SK-N-MC (cell line): ENCODE measurements at regions not wholly inside any gene's neighbourhood (a gene's known extent, or its start where the extent isn't known, plus 50 kb on each side); places are given as distances from the start of the nearest gene placed in this dataset.

ENCODE experiments used
- DNase-seq: peaks from one replicate; pipeline ENCODE4 v3.0.0-alpha.2; 2011; ENCODE audit warnings: low read depth, low spot score
- H3K27ac ChIP-seq: fragments of 200-600 bp; sonication (generic); 2 replicates; pipeline ENCODE4 v1.5.1; 2016; ENCODE audit warnings: mixed run types
- H3K36me3 ChIP-seq: fragments of 200-600 bp; sonication (generic); 2 replicates; pipeline ENCODE4 v1.6.1; 2017; ENCODE audit warnings: antibody characterized with exemption, low read length, mixed read lengths; ENCODE audit not compliant: insufficient read depth
- H3K4me3 ChIP-seq: fragments of 200-600 bp; sonication (generic); 2 replicates; pipeline ENCODE4 v1.5.1; 2016
- H3K9ac ChIP-seq: fragments of 200-600 bp; sonication (generic); 2 replicates; pipeline ENCODE4 v1.8.0; 2017; ENCODE audit warnings: mixed run types, mixed read lengths; ENCODE audit not compliant: insufficient read length
- H3K9me3 ChIP-seq: fragments of 200-600 bp; sonication (generic); 2 replicates; pipeline ENCODE4 v1.6.1; 2017; ENCODE audit warnings: low read depth, mild to moderate bottlenecking, antibody characterized with exemption, low read length, moderate library complexity, mixed read lengths
- EZH2 ChIP-seq: fragments of 200-600 bp; sonication (generic); IDR thresholded peaks from one replicate; pipeline ENCODE4 v1.6.1; 2017; ENCODE audit warnings: antibody characterized with exemption
- FOXP2 ChIP-seq: optimal IDR thresholded peaks from 2 replicates; pipeline ENCODE3; 2011; ENCODE audit warnings: mild to moderate bottlenecking, moderate library complexity; ENCODE audit not compliant: insufficient read depth; ENCODE audit errors: extremely low read length, control extremely low read depth
- POLR2AphosphoS5 ChIP-seq: IDR thresholded peaks from 2 replicates; pipeline ENCODE4 v1.6.1; 2012; ENCODE audit warnings: mild to moderate bottlenecking, low read depth, low read length, borderline replicate concordance

DNA sequence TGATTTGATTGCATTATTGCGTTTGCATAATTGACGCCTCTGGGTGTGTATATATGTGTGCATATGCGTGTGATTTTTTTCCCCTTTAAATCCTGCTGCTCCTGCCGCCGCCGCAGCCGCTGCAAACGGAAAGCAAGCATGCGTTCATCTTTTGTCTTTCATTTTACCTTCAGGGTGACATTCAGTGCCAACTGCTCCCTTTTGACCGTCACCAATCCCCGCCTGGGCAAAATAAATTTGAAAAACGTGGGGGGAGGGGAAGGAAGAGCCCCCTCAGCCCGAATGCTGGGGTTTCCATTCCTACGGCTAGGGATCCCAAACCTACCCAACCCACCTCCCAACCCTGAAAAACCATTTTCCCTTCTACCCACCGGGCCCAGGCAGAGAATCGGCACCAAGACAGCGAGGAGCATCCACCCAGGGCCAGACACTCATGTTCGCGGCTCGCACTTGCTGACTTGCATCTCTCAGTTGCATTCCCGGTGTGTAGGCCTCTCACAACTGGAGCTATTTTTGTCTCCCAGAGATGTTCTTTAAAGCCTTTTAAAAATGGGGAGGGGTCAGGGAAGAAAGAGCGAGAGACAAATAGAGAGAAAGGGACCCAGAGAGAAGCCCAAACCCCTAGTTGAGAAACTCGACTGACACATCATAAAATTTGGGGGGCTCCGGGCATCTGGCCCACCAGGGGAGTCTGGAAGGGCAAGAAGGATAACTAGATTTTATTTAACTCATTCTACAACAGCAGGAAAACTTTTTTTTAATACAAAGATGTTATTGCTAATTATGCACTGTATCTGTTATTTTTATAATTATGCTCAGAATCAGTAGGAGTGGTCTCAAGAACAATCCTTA, 367.1 kb upstream of the ESRRG start:
- DNase-seq: no peak
- TF ChIP-seq POLR2AphosphoS5 (no peak), FOXP2 (no peak), EZH2 (no peak)
- Histone ChIP-seq H3K27ac (no peak overlapping the region), H3K4me3 (no peak overlapping the region), H3K9ac (no peak overlapping the region), H3K36me3 (no peaks in the 10 kb centered on the region), H3K9me3 (no peaks in the 10 kb centered on the region)

DNA sequence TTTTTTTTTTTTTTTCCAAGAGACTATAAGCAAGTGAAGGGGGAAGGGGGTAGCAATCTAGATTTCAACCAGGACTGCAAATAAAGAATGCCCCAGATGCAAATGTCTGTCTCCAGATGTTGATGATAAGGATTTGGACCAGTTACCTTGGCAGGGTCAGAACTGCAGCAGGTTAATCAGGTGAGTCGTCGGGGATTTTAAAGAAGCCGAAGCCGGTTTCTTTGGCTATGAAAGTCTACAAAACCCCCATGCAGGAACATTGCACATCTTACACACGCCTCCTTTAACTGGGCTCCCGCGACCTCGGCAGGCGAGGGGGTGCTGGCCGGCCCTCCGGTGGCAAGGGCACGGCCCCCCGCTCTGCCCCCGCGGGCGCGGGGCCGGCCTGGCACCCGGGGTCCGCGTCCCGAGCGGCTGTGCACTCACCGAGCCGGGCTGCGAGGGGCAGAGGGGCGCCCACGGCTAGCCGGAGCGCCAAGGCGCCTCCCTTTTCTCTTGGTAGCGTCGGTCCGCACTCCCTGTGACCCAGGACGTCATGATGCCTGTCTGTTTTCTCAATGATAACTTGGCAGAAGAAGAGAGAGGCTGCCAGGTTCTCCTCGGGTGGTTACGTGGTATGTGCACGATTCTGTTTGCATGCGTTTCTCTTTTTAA, 366.3 kb upstream of the ESRRG start:
- Histone ChIP-seq H3K9me3 (no peaks in the 10 kb centered on the region), H3K4me3 (no peak overlapping the region), H3K36me3 (no peaks in the 10 kb centered on the region), H3K9ac (no peak overlapping the region), H3K27ac (no peak overlapping the region)
- TF ChIP-seq FOXP2: no peak
- no peak for TF ChIP-seq EZH2
- TF ChIP-seq POLR2AphosphoS5: no peak
- no peak for DNase-seq

DNA sequence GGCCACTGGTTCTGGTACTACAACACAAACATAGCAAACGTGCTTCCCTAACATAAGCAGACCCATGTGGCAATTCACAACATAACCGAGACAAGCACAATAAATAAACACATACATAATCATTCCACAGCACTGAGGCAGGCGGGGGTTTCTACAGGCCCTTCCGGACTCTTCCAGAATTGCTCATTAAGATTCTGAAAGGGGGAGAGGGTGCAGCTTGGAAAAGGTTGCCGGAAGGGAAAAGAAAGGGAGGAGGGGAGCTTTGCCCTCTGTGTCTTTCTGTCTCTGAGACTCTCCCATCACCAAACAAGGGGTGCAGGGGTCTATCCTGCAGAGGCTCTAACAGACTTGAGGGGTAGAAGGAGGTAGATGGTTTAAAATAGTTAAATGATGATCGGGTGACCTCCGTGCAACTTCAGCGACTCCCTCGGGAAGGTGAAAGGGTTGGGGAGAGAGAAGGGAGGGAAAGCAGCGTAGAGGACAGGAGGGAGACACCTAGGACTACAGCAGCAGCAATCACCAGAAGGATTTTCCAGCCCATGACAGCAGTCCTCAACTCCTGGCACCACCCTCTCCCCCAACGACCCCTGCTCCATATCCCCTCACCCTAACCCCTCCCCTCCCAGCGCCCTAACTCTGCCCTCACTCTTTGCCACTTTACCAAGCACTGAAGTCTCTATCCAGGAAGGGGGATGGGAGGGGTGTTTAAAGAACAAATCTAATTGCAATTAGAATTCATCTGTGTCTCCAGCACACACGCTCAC, 365.5 kb upstream of the ESRRG start:
- no peaks in the 10 kb centered on the region for H3K36me3 ChIP-seq

DNA sequence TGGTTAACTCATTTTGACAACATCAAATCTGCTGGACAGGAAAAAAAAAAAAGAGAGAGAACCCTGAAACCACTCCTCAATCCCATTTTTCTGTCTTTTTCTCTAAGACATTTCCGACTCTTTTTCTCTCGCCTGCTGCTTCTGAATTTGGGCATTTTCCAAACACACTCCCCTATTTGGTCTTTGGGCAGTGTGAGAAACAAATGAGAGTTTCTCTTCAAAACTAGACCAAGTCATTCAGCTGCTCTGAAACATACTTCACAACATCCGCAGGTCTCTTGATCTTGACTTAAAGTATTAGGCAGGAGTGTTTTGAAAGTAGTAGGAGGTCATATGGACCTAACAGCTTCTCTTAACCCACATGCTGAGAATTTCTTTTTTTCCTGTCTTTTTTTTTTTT, 364.8 kb upstream of the ESRRG start:
- no peak overlapping the region for H3K27ac ChIP-seq
- no peaks in the 10 kb centered on the region for H3K9me3 ChIP-seq
- TF ChIP-seq EZH2 (no peak), POLR2AphosphoS5 (no peak), FOXP2 (no peak)
- DNase-seq: no peak
- no peak overlapping the region for H3K9ac ChIP-seq
- H3K4me3 ChIP-seq: no peak overlapping the region
- H3K36me3 ChIP-seq: no peaks in the 10 kb centered on the region

More for the DNA sequence above, 365.5 kb upstream of the ESRRG start:
- TF ChIP-seq FOXP2 (no peak), EZH2 (no peak), POLR2AphosphoS5 (no peak)
- no peaks in the 10 kb centered on the region for H3K9me3 ChIP-seq
- H3K9ac ChIP-seq: no peak overlapping the region
- H3K4me3 ChIP-seq: no peak overlapping the region
- H3K27ac ChIP-seq: no peak overlapping the region
- DNase-seq: no peak

DNA sequence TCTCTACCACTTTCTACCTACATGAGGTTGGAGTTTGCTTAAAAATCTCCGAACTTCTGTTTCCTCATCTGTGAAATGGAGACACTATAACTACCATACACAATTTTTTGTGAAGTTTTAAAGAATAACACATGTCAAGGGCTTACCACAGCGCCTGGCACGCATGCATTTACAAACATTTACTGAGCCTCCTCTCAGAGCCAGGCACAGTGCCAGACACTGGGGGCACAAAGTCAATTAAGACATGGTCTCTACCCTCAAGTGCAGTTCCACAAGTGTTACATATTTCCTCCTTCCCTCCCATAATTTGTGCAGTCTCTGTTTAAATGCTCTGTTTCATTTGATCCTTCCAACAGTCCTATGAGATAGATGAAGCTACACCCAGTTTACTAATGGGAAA, 356.4 kb upstream of the ESRRG start:
- TF ChIP-seq POLR2AphosphoS5: no peak
- no peak for TF ChIP-seq EZH2
- TF ChIP-seq FOXP2: no peak
- DNase-seq: no peak
- no peak overlapping the region for H3K4me3 ChIP-seq
- H3K36me3 ChIP-seq: no peaks in the 10 kb centered on the region
- H3K9ac ChIP-seq: no peak overlapping the region
- no peak overlapping the region for H3K27ac ChIP-seq
- H3K9me3 ChIP-seq: no peaks in the 10 kb centered on the region

DNA sequence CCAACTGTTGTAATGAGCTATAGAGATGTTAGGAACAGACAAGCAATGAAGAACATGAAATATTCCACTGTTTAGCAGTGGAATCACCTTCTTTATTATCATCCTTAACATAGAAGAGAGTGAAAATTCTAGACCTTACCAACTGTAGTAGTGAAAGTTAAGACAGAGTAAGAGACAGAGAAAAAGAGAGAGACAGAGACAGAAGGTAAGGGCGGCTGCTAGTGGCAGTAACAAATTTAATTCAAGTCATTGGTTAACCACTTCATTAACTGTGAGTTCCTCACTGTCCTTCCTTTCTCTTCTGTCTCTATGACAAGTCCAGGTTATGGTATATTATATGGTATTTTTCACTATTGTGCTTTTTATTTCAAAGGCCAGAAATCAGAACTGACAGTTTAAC, 355.7 kb upstream of the ESRRG start:
- H3K9me3 ChIP-seq: no peaks in the 10 kb centered on the region
- H3K4me3 ChIP-seq: no peak overlapping the region
- no peak overlapping the region for H3K9ac ChIP-seq
- no peak overlapping the region for H3K27ac ChIP-seq
- DNase-seq: no peak
- H3K36me3 ChIP-seq: no peaks in the 10 kb centered on the region
- no peak for TF ChIP-seq FOXP2
- TF ChIP-seq POLR2AphosphoS5: no peak
- TF ChIP-seq EZH2: no peak

DNA sequence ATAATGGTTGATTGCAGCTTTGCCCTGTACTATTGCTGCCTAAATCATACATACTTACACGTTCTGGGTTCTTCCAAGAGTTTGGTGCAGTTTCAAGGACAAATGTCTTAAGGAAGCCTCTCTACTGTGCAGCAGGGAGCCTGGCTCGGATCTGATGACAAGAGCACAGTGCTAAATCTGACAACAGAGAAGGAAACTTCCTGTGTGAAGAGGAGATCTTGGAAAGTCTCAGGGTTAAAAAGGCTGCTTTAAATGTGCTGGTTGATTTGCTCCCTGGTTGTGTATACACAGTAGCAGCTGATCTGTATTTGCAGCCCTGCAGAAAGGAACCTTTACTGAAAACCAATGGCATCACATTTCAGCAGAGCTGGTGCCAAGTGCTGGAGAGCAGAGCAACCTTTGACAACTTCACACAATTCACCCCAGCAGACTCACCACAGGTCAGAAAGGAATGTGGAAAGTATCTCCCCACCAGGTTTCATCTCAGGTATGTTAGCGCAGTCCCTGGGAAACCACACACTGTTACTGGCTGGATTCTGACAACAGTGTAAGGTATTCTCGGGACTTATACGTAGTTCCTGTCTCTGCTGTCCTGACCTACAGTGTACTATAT, 355.0 kb upstream of the ESRRG start:
- DNase-seq: no peak
- Histone ChIP-seq H3K4me3 (peak overlapping the region; percentile 43), H3K36me3 (no peaks in the 10 kb centered on the region), H3K9me3 (no peaks in the 10 kb centered on the region), H3K9ac (no peak overlapping the region), H3K27ac (no peak overlapping the region)
- TF ChIP-seq POLR2AphosphoS5 (no peak), EZH2 (no peak)

DNA sequence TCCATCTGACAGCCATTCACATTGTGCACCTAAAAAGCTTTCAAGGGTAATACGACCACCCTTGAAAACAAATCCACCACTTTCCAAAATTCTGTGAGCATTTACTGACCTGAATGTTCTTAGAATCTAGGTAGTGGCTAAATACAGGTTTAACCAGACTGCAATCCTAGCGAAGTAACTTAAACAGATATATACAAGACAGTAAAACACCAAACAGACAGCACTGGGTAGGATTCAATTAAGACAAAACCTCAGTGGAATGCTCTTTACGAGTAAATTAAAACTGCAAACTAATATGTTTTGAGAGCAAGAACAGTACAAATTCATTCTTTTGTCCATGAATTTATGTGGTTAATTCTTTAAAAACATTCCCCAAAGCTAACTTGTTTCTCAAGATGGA, 354.2 kb upstream of the ESRRG start:
- DNase-seq: no peak
- Histone ChIP-seq H3K9ac (no peak overlapping the region), H3K27ac (no peak overlapping the region), H3K4me3 (no peak overlapping the region), H3K36me3 (no peaks in the 10 kb centered on the region), H3K9me3 (no peaks in the 10 kb centered on the region)
- no peak for TF ChIP-seq EZH2
- no peak for TF ChIP-seq POLR2AphosphoS5
- no peak for TF ChIP-seq FOXP2
